ENCODE measurements at regions not wholly inside any gene's neighbourhood (a gene's known extent, or its start where the extent isn't known, plus 50 kb on each side); places are given as distances from the start of the nearest gene placed in this dataset.
A peak's percentile ranks its signal among the peaks of the same experiment; 100 is the strongest.
"Not testable (repeated sequence)": the region's sequence is repeated elsewhere in the genome, so short reads cannot be mapped to it uniquely, and the experiment has no call there.

DNA sequence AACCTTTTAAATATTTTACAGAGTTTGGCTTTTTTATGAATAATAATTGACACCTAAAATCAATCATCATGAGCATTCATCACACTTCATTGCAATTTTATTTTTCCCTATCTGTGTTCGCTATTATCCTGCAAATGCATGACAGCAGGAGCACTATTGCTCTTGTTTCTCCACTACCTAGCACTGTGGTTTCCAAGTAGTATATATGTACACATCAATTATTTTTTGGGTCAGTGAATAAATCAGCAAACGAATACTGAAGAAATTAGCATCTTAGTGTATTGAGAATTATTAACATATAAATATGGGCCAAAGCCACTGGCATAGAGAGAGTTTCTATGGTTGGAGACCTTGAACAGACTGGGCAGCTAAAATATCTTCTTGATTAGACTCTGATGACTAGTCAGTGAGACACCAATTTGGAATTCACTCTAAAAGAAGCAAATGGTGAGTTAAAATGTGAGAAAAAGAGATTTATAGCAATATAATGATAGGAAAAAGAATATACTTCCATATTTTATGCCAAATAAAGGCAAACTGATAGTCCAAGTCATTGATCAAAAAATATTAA is 731.1 kb upstream of the LUZP2 start:
- Mint-ChIP-seq H3K27ac (no peak overlapping the region), H3K27me3 (no peaks in the 10 kb centered on the region), H3K36me3 (peaks cover 4% of the 10 kb centered on the region), H3K4me3 (no peak overlapping the region), H3K9me3 (no peaks in the 10 kb centered on the region), H3K4me1 (ENCODE audit: low read depth in 2 of 2) (no peaks in the 10 kb centered on the region)
- ATAC-seq = no peak
- DNase-seq (ENCODE audit: low spot score) = no peak

DNA sequence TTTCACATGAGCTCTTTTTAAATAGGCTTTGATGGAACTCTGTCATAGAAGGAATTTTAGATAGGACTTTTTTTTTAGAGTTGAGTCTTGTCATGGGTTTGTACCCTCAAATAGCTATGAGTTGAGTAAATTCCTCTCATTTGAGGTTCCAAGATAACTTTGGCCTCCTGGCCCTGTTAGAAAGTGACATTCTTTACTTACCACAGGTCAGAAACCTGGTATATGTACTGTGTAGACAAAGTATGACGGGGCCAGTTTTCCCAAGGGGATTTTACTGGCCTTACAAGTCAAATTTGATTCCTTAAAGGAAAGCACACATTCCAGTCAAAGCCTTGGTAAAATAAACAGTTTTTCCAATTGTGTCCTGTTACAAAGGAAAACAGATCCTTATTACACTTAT is 729.3 kb upstream of the LUZP2 start:
- H3K9me3 Mint-ChIP-seq = peaks cover 2% of the 10 kb centered on the region
- DNase-seq (ENCODE audit: low spot score) (no peak), ATAC-seq (no peak)
- H3K4me1 Mint-ChIP-seq (ENCODE audit: low read depth in 2 of 2) = no peaks in the 10 kb centered on the region
- H3K4me3 Mint-ChIP-seq = no peak overlapping the region
- peaks cover 8% of the 10 kb centered on the region for H3K36me3 Mint-ChIP-seq
- H3K27me3 Mint-ChIP-seq = no peaks in the 10 kb centered on the region
- H3K27ac Mint-ChIP-seq = no peak overlapping the region

DNA sequence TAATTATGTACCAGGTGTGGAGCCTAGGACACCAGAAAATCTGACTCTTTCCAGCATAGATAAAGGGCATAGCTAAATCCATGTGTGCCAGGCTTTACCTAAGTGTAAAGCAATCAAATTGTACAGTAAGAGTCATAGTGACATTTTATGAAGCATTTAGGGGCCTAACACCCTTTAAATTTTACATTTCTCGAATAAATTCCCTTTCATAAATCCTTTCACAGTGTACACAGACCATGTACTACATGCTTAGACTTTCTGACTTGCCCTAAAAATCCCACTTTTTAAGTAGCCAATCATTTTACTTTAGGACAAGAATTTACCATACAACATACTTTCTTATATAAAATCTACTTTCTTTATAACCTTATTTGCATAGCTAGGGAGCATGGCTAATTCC is 727.6 kb upstream of the LUZP2 start:
- DNase-seq (ENCODE audit: low spot score) = no peak
- Mint-ChIP-seq H3K27ac (no peak overlapping the region), H3K27me3 (no peaks in the 10 kb centered on the region), H3K9me3 (peaks cover 2% of the 10 kb centered on the region), H3K4me3 (no peak overlapping the region), H3K4me1 (ENCODE audit: low read depth in 2 of 2) (no peaks in the 10 kb centered on the region), H3K36me3 (peaks cover 4% of the 10 kb centered on the region)
- ATAC-seq = no peak

DNA sequence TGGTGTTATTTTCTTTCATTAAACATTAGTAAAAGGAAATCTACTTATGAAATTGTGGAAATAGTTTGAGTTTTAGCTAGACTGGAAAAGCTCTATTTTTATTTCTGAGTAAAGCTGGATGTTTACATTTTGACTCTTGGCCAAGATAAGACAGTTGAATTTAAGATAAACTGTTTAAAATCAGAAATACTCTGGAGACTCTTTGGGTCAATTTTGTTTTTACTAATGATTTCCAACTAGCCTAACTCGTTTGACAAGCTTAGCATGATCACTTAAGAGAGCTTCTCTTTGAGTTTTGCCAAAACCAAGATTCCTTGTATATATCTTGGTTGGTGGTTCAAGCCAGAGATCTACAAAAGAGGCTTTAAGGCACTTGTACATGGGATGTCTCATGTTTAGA is 724.8 kb upstream of the LUZP2 start:
- no peaks in the 10 kb centered on the region for H3K27me3 Mint-ChIP-seq
- ATAC-seq (no peak), DNase-seq (ENCODE audit: low spot score) (no peak)
- peaks cover 4% of the 10 kb centered on the region for H3K36me3 Mint-ChIP-seq
- no peak overlapping the region for H3K4me3 Mint-ChIP-seq
- no peaks in the 10 kb centered on the region for H3K4me1 Mint-ChIP-seq (ENCODE audit: low read depth in 2 of 2)
- no peak overlapping the region for H3K27ac Mint-ChIP-seq
- H3K9me3 Mint-ChIP-seq = peaks cover 2% of the 10 kb centered on the region

DNA sequence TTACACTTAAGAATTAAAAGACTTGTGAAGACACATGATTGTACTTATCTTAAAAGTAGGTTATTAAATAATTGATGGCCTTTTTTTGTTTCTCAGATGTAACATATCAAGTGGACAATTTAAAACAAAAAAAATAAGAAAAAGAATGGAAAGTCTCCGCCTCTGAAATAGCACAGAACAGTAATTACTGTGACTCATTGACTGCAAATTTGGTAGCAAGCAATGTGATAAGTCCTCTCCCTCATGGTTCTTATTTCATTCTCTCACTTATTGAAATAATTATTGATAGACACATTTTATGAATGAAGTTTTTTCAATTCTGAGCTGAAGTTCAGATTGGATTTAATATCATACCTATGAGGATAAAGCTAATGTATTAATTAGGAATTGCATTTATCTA is 717.9 kb upstream of the LUZP2 start:
- Mint-ChIP-seq H3K27me3 (no peaks in the 10 kb centered on the region), H3K9me3 (peaks cover 2% of the 10 kb centered on the region), H3K36me3 (peaks cover 5% of the 10 kb centered on the region), H3K4me3 (no peak overlapping the region), H3K4me1 (ENCODE audit: low read depth in 2 of 2) (no peaks in the 10 kb centered on the region), H3K27ac (no peak overlapping the region)
- ATAC-seq (no peak), DNase-seq (ENCODE audit: low spot score) (no peak)

DNA sequence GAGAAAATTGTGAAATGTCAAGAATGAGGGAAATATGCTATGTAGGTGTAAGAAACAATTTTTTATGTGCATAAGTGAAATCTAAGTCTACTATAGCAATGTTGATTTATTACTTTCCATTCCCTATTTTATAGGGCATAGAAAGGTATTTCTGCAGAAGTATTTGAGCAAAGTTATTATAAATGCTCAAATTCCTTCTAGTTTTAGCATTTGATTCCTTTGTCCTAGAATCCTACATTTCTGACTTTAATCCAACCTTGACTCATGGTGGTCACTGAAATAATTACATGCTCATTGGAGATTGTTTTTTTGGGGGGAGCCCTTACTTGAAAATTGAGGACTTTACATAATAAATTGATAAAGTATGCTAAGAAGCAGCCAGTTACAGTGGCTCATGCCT is 716.6 kb upstream of the LUZP2 start:
- no peak for ATAC-seq
- peaks cover 5% of the 10 kb centered on the region for H3K36me3 Mint-ChIP-seq
- H3K27ac Mint-ChIP-seq = no peak overlapping the region
- no peak overlapping the region for H3K4me3 Mint-ChIP-seq
- H3K9me3 Mint-ChIP-seq = peaks cover 2% of the 10 kb centered on the region
- DNase-seq (ENCODE audit: low spot score) = no peak
- no peaks in the 10 kb centered on the region for H3K27me3 Mint-ChIP-seq
- H3K4me1 Mint-ChIP-seq (ENCODE audit: low read depth in 2 of 2) = no peaks in the 10 kb centered on the region

DNA sequence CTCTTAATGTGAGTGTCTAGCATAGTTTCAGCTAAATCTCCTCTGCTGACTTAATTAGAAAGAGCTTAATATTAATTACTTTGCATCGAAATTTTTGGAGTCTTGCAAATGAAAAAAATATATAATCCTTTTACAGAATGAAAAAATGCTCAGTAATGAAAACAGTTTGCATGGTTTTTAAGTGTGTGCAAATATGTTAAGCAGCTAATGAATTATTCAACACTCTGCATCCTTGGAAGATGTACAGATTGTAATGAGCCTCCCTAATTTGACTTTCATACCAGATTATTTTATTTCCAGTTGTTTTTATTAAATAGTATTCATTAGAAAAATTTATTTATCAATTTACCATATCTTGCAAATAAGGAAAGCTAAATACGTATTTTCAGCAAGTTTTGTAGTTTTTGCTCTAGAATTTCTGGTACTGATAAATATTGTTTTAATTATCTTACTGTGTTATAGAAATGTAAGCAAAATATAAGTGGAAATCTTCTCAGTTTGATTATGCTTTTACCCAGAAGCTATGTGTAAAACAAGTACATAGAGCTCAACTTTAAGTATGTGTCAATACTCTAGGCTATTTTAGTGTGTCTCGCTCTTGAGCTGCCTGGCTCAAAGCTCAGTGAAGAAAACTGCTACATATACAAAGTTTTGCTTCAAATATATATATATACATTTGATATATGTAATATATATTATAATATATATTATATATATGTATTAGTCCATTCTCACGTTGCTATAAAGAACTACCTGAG is 714.9 kb upstream of the LUZP2 start:
- no peak for DNase-seq (ENCODE audit: low spot score)
- no peak overlapping the region for H3K27ac Mint-ChIP-seq
- H3K9me3 Mint-ChIP-seq = peaks cover 2% of the 10 kb centered on the region
- H3K4me3 Mint-ChIP-seq = no peak overlapping the region
- peaks cover 5% of the 10 kb centered on the region for H3K36me3 Mint-ChIP-seq
- H3K27me3 Mint-ChIP-seq = no peaks in the 10 kb centered on the region
- no peak for ATAC-seq
- peaks cover 10 to 14% of the 10 kb centered on the region in 2 donors for H3K4me1 Mint-ChIP-seq (ENCODE audit: low read depth in 2 of 2)

DNA sequence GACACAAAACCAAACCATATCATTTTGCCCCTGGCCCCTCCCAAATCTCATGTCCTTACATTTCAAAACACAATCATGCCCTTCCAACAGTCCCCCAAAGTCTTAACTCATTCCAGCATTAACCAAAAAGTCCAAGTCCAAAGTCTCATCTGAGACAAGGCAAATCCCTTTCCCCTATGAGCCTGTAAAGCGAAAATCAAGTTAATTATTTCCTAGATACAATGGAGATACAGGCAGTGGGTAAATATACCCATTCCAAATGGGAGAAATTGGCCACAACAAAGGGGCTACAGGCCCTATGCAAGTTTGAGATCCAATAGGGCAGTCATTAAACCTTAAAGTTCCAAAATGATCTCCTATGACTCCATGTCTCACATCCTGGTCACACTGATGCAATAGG is 709.9 kb upstream of the LUZP2 start:
- ATAC-seq; H3K36me3 Mint-ChIP-seq; H3K9me3 Mint-ChIP-seq; H3K4me3 Mint-ChIP-seq; H3K27ac Mint-ChIP-seq; H3K27me3 Mint-ChIP-seq; DNase-seq (ENCODE audit: low spot score): not testable (repeated sequence)
- H3K4me1 Mint-ChIP-seq (ENCODE audit: low read depth in 2 of 2) = peaks cover 20 to 22% of the 10 kb centered on the region in 2 donors

DNA sequence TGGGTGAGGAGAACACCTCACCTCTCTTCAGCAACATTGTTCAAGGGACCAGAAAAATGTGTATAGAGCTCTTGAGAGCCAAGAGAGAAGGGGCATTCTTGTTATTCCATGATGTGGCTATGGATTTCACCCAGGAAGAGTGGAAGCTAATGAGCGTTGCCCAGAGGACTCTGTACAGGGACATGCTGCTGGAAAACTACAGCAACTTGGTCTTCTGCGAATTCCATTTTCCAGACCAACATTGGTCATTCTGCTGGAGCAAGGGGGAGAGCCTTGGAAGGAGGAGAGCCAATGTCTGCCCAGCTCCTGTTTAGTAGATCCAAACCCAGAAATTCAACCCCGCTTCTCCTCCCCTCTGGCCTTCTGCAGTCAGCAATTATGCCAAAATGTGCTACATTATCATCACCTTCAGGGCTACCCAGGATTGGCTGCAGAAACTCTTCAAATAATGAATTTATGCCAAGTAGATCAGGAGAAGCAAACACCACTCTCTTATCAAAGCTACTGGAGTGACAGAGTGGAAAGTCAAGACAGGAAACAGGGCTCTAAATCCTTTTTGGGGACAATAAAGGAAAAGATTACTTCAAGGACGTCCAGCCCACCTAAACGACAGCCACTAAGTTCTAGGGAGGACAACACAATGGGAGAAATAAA is 707.5 kb upstream of the LUZP2 start:
- Mint-ChIP-seq H3K27ac (peak overlapping the region in 1 of 2 donors; percentile 19), H3K36me3 (no peaks in the 10 kb centered on the region), H3K4me1 (ENCODE audit: low read depth in 2 of 2) (peaks cover 20 to 22% of the 10 kb centered on the region in 2 donors), H3K27me3 (no peaks in the 10 kb centered on the region), H3K9me3 (peaks cover 9% of the 10 kb centered on the region), H3K4me3 (no peak overlapping the region)
- DNase-seq (ENCODE audit: low spot score) (no peak), ATAC-seq (no peak)

DNA sequence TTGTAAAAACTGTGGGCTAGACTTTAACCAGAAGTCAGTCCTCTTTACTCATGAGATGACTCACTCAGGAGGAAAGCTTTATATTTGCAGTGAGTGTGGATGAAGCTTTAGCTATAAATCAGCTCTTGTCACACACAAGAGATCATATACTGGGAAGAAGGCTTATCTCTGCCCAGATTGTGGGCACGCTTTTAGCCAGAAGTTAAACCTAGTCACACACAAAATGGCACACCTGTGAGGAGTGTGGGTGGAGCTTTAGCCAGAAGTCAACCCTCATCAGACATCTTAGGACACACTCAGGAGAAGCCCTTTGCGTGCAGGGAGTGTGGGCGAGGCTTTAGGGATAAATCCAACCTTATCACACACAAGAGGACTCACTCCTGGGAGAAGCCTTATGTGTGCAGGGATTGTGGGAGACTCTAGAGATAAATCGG is 706.9 kb upstream of the LUZP2 start:
- DNase-seq (ENCODE audit: low spot score) = no peak
- Mint-ChIP-seq H3K27ac (peak overlapping the region in 1 of 2 donors; percentile 19), H3K27me3 (no peaks in the 10 kb centered on the region), H3K36me3 (no peaks in the 10 kb centered on the region), H3K9me3 (peaks cover 9% of the 10 kb centered on the region), H3K4me1 (ENCODE audit: low read depth in 2 of 2) (peaks cover 20 to 22% of the 10 kb centered on the region in 2 donors), H3K4me3 (no peak overlapping the region)
- peak in 1 of 2 donors; percentile 46 for ATAC-seq

DNA sequence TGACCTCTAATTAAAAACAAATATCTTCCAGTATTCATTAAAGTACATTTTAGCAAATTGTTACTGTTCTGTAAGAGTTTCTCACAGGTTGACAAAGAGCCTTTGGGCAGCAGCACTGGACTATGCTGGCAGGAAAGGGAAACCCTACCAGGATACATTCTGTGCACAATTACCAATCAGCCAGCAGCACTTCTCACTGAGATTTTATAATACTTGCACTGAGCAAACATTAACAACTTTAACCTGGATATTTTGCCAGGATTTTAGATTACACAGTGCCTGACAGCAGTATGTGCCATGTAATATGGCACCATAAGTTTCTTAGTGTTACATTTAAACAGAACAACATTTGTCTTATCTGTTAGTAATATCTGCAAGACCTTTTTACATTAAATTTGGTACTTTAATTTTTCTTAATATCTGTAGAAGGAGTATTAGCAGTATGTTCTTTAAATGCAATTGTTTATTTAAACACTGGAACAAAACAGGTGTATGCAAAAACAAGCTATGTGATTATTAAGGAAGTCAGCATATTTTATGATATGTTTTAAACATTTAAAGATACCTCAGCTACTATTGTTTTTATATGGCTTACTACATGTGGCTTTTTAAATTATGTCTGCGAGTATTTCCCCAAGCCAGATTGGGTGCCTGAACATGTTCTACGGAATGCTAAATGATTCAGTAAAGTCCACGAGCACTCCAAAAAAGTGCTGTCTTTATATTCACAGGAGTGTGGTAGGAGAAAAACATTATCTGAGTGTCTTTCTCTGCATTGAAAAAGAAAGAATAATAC is 699.0 kb upstream of the LUZP2 start:
- H3K36me3 Mint-ChIP-seq = no peaks in the 10 kb centered on the region

DNA sequence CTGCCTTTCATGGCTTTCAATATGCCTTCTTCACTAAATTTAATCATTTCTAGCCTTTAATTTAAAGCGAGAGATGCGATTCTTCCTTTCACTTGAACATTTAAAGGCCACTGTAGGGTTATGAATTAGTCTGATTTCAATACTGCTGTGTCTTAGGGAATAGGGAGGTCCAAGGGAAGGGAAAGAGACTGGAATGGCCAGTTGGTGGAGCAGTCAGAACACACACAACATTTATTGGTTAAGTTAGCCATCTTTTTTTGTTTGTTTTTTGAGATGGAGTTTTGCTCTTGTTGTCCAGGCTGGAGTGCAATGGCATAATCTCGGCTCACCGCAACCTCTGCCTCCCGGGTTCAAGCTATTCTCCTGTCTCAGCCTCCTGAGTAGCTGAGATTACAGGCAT is 662.5 kb upstream of the LUZP2 start:
- H3K4me3 Mint-ChIP-seq; H3K4me1 Mint-ChIP-seq (ENCODE audit: low read depth in 2 of 2); H3K36me3 Mint-ChIP-seq: not testable (repeated sequence)

More for the DNA sequence above, 699.0 kb upstream of the LUZP2 start:
- Mint-ChIP-seq H3K4me1 (ENCODE audit: low read depth in 2 of 2) (no peaks in the 10 kb centered on the region), H3K27me3 (peaks cover 0 to 4% of the 10 kb centered on the region in 2 donors), H3K27ac (no peak overlapping the region), H3K4me3 (no peak overlapping the region), H3K9me3 (peaks cover 5% of the 10 kb centered on the region)
- DNase-seq (ENCODE audit: low spot score) (no peak), ATAC-seq (no peak)

DNA sequence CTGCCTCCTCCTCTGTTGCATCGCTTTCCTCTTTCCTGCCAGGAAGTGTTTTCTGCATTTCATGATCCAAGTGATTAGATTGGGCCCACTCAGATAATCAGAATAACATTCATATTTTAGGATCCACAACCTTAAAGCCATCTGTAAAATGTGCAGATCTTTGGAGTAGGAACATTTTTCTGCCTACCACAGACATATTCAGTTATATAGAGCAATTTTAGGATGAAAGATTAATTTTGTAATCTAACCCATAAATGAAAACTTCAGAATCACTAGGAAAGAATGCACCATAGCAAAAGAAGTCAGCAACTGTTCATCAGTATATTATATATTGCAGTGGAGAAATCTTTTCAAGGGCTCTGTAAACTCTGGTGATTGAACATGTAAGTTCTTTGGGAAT is 659.9 kb upstream of the LUZP2 start:
- Mint-ChIP-seq H3K27ac (no peak overlapping the region), H3K9me3 (no peaks in the 10 kb centered on the region), H3K4me3 (no peak overlapping the region), H3K4me1 (ENCODE audit: low read depth in 2 of 2) (no peaks in the 10 kb centered on the region), H3K27me3 (no peaks in the 10 kb centered on the region), H3K36me3 (no peaks in the 10 kb centered on the region)
- no peak for DNase-seq (ENCODE audit: low spot score)
- no peak for ATAC-seq

More for the DNA sequence above, 662.5 kb upstream of the LUZP2 start:
- not testable (repeated sequence) for H3K9me3 Mint-ChIP-seq; H3K27me3 Mint-ChIP-seq; ATAC-seq; DNase-seq (ENCODE audit: low spot score); H3K27ac Mint-ChIP-seq

DNA sequence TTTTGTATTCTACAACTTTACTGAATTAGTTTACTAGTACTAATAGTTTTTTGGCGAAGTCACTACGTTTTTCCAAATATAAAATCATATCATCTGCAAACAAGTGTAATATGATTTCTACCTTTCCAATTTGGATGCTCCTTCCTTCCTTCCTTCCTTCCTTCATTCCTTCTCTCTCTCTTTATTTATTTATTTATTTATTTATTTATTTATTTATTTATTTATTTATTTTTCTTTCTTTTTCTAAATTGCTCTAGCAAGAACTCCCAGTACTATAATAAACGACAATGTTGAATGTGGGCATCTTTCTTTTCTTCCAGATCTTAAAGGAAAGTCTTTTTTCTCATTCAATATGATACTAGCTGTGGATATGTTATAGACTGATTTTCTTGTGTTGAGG is 656.0 kb upstream of the LUZP2 start:
- no peak overlapping the region for H3K4me3 Mint-ChIP-seq
- no peak for DNase-seq (ENCODE audit: low spot score)
- H3K4me1 Mint-ChIP-seq (ENCODE audit: low read depth in 2 of 2) = no peaks in the 10 kb centered on the region
- H3K36me3 Mint-ChIP-seq = peaks cover 6% of the 10 kb centered on the region
- no peak for ATAC-seq
- H3K27me3 Mint-ChIP-seq = peaks cover 0 to 3% of the 10 kb centered on the region in 2 donors
- no peak overlapping the region for H3K27ac Mint-ChIP-seq
- H3K9me3 Mint-ChIP-seq = peaks cover 7% of the 10 kb centered on the region
